Activated naive CD8-positive, alpha-beta T cell treated with anti-CD3 and anti-CD28 coated beads, Interleukin-2, amount 50 U/mL, for 16 hours (primary cell): ENCODE measurements at regions not wholly inside any gene's neighbourhood (a gene's known extent, or its start where the extent isn't known, plus 50 kb on each side); places are given as distances from the start of the nearest gene placed in this dataset.
"Not testable (repeated sequence)": the region's sequence is repeated elsewhere in the genome, so short reads cannot be mapped to it uniquely, and the experiment has no call there.

Experiments used
- DNase-seq: peaks from one replicate; pipeline ENCODE4 v3.0.0-alpha.2; 2020; ENCODE audit warnings: low read depth, low spot score

DNA sequence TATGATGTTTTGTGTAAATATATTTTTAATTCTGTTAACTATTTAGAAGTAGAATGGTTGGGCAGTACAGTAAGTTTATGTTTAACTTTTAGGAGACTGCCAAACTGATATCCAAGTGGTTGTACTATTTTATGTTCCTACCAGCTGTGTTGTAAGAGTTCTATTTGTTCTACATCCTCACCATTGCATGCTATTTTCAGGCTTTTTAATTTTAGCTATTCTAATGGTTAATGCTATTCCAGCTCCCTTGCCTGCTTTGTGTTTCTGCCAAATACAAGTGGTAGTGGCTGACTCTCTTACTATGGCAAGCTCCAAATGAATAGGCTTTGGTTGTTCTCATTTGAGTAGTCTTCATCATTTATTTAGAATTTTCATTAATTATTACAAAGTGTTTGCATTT, 476.4 kb downstream of the KIF4B start:
- no peak for DNase-seq

DNA sequence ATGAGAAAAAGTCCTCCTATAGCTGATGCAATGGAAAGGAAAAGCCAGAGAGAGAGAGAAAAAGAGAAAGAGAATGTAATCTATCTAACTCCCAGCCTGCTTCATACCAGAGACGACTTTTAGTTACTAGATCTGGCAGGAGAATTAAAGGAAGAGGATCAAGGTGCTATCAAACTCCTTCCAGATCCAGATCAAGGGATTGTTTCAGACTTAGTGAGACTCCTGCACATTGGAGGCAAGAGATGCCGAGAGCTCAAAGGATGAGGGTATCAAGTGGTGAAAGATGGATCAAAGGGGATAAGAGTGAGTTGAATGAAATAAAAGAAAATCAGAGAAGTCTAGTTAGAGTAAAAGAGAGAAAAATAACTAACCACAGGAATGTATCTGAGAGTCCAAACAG, 478.6 kb downstream of the KIF4B start:
- DNase-seq = no peak

DNA sequence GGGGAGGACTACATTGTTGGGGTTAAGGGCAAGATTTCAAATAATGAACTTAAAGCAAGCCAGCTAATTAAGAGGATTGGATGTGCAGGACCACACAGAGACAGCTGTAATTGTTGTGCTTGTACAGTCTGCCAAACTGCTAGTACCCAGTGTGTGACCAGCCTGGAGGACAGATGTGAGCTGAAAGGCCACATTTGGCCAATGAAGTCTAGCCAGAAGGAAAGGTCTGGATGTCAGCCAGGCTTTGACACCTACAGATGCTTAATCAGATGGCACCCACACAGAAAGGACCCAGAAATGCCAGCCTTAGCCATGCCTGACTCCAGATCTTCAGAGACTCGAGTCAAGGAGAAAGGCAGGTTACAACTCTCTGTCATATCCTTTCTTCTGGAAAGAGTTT, 491.1 kb downstream of the KIF4B start:
- no peak for DNase-seq

DNA sequence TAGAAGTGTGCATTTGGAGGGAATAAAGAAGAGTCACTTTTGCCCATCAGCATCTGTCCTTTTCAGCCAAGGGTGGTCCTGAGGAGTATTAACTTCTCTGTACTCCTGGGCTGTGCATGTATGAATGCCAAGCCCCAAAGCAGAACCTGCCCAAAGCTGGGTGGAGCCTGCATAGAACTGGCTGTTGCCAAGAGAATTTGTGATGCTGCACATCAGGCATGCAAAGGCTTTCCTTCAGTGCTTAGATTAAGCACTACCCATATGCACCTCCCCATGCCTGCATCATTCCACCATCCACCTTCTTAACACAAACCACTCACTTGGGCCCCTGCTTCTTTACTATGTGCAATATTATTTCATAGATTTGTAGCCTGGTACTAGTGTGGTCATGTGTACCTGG, 493.8 kb downstream of the KIF4B start:
- no peak for DNase-seq

DNA sequence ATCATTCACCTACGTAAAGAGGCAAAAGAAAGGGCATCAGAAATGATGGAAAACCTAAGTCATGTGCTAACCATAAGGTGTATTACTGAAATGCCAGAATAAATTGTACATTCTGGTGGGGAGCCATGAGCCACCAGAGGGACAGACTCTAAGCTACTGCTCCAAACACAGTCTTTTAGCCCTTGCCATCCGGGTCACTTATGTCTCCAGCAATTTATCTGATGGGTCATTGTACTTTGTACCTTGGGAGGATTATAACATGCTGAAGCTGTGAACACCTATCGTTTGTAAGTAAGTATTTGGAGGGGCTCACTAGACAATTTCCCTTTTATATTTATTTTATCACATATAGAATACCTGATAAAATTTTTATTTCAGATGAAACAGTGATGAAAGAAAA, 495.1 kb downstream of the KIF4B start:
- DNase-seq = no peak

DNA sequence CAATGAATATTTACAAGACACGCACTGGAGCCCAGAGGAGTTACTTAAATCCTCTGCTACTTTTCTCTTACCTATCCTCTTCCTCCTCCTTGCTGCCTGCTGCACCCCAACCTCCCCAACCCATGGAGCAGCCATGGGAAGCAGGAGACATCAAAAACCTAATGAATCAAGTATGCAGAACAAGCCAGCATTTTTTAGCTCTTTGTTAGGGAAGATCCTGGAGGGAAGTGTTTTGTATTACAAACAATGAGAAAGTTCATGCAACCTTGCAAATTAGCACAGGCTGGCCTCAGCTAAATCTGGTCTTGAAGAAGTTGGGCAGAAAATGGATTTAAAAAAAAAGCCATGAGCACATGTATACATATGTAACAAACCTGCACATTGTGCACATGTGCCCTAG, 498.8 kb downstream of the KIF4B start:
- no peak for DNase-seq

DNA sequence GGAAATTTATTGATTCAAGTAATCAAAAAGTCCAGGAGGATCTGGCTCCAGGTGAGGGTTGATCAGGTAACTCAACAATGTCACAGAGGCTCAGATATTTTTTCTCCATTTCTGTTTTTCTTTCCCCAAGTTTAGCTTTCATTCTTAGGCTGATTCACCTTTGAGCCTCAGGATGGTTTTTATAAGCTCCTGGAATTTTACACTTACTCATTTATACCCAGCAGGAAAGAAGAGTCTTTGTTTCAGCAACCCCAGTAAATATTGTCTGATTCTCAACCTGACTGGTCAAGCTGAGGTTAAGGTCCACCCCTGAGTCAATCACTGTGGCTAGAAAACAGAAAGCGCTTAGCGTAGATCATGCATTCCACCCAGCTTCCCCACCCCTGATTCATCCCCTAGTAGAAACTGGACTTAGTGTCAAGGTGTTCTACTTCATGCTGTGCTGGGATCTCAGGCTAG, 500.6 kb downstream of the KIF4B start:
- DNase-seq = no peak

DNA sequence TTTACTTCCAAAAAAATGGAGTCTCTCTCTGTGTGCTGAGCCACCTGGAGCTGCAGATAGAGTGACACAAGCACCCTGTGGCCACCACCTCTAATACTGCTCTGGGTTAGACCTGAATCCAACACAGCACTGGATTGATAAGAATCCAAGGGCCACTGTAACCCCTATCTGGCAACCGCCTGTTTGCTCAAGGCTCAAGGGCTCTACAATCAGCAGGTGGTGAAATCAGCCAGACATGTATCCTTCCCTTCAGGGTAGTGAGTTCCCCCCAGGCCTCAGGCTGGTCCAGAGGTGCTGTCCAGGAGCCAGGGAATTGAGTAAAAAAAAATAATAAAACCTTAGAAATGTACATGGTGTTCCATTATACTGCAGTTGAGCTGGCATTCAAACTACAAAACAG, 509.0 kb downstream of the KIF4B start:
- DNase-seq = no peak

DNA sequence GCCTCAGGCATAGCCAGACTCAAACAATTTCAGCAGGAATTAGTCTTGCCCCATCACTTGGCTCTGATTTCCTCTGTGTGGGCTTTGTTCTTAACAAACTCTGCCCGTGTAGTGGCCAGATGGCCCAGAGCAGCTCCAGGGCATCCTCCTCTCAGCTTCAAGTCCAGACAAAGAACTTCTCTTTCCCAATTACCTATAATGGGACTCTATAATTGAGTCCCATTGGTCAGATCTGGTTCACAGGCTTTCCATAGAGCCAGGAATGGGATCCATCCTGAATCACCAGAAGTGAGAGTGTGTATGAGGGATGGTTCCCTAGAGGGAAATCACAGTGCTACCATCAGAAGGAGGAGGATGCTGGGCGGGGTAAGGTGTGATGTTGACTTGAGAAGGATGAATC, 515.8 kb downstream of the KIF4B start:
- no peak for DNase-seq

DNA sequence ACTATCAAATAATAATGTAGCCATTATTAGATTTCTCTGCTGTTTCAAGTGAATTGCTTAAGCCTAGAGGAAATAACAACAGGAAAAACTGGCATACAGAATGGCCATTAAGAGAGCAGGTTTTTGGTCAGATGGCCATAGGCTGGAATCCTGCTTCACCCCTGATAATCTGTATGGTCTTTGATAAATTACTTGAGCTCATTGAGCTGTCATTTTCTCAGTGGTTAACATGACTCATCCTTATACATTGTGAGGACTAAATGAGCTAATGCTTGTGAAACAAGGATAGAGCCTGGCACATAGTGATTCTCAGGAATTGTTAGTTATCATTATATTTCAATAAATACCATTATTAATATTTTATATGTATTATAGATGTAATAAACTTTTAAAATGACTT, 516.5 kb downstream of the KIF4B start:
- DNase-seq = no peak

DNA sequence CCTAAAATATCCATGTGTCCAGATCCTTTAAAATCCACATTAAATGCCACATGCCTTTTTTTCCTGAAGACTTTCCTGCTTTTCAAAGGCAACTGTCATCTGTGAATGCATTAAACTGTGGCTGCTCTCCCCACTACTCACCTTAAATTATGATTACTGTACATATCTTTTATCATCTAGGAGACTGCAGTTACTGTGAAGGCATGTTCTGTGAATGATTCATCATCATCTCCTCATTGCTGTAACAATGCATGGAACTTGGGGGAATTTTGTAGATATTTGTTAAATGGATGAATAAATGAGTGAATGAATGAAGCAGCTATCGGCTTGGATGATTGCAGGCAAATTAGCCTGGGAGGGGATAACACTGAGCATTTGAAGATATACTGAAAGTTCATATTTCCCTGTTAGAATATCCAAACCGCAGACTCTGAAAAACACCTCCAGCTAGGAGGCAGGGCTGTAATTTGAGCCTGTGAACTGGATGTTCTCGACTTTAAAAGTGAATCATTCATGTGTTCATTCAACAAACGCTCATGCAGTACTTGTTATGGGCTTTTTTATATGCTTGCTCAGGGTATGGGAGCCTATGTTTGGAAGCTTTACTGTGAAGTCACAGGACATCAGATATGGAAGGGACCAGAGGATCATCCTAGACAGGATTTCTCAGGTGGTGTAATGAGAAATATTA, 519.2 kb downstream of the KIF4B start:
- DNase-seq = no peak

DNA sequence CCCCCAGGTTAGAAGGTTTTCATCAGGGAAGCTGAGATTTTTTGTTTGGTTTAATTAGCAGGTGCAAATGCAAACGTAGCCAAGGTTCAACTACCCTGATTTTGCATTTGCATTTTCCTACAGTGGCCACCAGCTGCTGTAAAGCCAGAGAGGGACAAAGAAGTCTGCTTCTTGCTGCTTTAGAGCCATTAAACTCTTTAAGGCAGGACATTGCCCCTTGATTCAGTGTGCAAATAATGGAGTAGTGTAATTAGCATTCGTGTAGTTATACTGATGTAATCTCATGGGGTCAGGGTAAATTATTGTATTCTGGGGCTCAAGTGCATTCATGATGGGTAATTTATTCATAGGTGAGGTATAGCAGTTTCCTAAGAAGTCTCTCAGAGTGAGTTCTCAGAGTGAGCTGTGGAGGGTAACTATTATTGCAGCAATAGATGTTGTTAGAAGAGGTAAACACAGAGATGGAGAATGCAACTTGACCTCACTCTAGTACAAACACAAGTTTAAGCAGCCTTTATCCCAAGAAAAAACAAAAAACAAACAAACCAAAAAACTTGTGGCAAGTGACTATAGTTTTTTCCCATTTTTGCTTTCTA, 526.5 kb downstream of the KIF4B start:
- DNase-seq = no peak

DNA sequence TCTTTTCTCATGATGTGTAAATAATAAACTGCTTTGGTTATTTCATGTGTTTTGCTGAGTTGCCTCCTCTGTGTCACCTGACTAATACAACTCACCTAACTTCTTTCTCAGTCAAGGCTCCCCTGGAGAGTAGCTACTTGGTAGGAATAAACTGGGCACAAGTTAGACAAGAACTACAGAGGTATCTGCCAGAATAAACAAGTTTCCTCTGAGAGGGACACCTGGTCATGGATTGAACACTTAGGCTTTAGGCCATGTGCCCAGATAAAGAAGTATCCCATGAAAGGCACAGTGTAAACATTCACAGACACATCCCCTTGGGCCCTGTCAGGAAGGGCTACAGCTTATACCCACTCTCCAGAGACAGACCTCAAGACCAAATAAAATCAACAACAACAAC, 532.5 kb downstream of the KIF4B start:
- no peak for DNase-seq

DNA sequence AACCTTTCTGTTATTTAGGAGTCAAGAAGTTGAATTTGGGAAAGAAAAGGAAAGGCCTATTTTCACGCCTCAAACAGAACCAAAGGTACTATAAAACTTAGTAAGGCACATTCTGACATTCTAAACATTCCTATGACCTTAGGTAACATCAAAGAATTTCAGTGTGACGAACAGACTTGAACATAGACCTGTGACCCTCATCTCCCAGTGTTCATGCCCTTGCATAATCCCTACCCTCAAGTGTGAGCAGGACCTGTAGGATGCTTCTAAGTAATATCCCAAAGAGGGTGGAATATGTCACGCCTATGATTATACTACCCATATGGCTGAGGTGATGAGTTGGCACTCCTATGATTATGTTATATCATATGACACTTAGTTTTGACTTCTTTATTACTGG, 540.9 kb downstream of the KIF4B start:
- DNase-seq = no peak

DNA sequence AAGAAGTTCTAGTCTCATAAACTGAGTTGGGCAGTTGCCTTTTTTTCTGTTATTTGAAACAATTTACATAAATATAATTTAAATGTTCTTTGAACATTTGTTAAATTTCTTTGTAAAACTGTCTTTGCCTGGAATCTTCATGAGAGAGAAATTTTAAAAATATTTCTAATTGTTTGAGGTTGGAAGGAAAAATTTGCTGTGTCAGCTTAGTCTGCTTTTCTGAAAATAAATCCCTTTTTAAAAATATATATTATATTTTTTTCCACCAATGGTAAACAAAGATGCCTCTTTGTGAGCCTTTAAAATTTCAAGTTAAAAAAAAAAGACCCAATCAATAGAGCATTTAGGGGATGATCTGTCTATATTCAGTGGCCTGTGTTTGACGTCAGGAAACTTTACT, 542.7 kb downstream of the KIF4B start:
- DNase-seq = no peak

DNA sequence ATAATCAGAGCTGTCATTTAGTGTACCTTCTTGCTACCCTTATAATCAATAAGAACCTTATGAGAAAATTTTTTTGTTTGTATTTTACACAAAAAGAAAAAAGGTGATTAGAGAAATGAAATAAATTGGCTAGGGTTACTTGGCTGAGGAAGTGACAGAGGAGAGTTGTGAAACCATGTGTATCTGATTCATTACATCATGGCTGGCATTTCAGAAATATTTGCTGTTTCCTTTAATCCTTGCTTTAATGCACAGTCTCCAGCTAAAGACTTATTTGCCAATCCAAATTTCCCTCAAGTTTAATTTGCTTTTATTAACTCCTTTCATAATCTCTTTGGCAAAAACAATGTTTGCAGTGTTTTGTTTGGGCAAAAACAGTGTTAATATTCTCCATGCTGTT, 543.1 kb downstream of the KIF4B start:
- DNase-seq = no peak

DNA sequence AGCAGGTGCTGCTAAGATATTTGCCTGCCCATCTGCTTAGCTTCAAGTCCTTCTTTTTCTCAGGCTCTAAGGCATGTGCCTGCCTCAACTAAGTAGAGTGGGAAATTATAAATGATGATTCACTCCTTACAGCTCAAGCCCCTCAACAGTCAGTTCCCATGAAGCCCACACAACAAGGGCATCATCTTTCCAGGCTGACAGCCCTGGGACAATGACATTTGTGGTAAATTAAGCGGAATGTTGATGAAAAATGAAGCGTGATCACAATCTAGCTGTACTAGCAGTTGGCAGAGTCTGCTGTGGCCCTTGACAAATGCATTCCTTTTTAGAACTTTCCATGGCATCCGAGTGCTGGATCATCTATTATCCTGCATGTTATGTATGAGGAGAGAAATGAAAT, 548.6 kb downstream of the KIF4B start:
- DNase-seq = no peak

DNA sequence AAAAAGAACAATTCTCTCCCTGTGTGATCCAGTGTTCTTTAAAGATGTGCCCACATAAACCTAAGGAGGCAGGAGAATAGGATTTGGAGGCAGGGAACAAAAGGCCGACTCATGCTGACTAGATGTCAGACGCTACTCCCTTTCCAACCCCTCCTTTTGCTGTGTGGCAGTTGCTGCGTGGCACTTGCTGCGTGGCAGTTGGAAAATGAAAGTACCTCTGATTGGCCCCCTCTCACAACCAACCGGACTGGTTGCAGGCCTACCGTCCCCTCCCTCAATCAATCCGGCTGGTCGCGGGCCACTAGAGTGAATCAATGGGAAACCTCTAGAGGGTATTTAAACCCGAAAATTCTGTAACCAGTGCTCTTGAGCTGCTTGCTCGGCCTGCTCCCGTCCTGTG, 551.0 kb downstream of the KIF4B start:
- no peak for DNase-seq

DNA sequence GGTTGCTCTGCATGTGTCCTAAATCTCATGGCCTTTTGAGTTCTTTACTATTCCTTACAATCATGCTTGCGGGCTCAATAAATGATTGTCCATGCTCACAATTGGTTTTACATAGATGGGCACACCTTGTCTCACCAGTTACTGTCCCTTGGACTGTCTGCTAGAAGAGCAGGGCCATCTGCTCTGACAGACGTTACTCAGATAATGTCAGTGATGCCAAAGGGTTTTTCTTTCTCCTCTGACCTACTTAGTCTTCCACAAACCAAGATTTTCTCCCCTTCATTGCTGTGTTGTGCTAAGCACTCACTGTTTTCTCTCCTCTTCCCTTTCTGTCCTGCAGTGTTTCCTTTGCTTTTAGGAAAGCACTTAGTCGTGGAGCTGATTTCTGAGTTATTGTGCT, 562.3 kb downstream of the KIF4B start:
- no peak for DNase-seq

DNA sequence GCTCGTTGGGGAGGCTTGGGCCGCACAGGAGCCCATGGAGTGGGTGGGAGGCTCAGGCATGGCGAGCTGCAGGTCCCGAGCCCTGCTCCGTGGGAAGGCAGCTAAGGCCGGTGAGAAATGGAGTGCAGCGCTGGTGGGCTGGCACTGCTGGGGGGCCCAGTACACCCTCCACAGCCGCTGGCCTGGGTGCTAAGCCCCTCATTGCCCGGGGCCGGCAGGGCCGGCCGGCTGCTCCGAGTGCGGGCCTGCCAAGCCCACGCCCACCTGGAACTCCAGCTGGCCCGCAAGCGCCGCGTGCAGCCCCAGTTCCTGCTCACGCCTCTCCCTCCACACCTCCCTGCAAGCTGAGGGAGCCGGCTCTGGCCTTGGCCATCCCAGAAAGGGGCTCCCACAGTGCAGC, 573.3 kb downstream of the KIF4B start:
- DNase-seq = not testable (repeated sequence)

DNA sequence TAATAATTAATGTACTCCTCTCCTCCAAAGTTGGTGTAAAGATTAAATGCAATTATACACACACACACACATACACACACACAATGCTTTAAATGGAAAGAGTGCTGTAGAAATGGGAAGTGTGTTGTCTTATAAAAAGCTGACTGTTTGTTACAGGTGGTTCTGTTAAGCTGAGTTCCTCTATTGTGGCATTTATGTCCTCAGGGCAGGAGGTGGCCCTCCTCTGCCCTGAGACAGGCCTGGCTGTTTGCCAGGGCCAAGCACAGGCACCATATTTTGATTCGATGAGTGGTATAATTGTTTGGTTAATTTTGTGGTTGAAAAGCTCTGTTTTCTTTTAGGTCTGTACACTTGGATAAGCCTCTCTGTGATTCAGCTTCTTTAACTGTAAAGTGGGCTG, 573.9 kb downstream of the KIF4B start:
- no peak for DNase-seq

DNA sequence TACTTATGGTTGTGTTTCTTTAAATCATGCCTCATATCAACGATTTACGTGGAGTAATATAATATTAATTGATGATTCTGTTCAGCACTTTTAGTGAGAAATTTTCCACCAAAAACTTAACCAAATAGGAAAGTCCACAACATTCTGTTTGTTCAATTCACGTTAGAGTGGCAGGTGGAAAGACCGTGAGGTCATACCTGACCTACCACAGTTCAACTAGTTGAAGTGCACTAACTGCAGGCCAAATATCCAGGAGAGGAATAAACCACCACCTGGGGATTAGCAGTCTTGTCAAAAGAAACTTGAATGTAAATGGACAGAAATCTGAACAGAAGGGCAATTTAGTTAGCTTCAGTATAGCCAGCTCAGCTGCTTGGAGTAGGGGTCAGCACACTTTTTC, 577.7 kb downstream of the KIF4B start:
- no peak for DNase-seq

DNA sequence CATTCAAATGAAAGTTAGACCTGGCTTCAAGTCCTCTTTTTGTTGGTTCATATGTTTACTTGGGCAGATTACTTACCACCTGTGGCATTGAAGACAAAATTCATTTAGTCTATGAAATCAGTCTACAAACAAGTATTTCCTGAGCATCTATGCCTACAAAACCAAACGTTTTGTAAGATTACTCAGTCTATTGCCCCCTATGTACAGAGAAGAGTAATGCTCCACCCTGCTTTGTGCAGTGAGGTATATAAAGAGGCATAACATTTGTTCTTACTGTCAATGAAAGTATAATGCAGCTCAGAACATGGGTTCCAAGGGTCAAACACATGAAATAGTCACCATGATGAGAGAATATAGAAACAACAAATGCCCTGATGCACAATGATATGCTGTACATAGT, 580.7 kb downstream of the KIF4B start:
- DNase-seq = no peak

DNA sequence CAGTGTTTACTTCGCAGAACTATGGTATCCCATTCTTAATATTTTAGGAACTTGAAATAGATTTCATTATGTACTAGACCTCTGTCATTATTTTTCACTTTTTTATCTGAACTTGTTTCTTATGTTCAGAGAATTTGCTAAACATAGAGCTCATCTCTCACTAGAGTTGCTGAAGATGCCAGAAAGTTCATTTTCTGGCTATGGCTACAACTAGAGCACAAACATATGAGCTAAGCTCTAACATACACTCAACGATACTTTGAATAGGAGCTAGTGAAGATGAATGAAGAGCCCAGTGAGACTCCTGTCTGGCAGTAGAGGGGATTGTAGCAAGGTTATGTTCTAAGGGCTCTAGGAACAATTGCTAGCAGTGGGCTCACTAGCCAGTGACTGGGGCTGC, 582.2 kb downstream of the KIF4B start:
- no peak for DNase-seq
